ENCODE measurements at regions not wholly inside any gene's neighbourhood (a gene's known extent, or its start where the extent isn't known, plus 50 kb on each side); places are given as distances from the start of the nearest gene placed in this dataset.

DNA sequence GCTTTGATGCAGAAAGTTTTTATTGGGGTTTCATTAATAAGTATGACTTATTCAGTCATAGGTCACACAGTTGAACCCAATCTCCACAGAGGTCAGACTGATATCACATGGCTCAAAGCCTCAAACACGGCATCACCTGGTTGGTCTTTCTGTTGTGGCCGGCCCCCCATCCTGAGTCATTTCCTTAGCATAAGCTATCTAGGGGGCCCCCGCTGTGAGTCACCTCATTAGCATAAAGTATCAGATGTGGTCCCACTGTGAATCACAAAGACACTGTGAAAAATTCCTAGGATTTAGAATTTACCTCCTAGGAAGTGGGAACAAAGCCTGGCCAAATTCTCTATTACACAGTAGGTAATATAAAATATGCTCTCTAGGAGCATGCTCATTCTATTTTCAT lies 502.2 kb downstream of the PYDC2 start:
- TF ChIP-seq, protein P1, sequence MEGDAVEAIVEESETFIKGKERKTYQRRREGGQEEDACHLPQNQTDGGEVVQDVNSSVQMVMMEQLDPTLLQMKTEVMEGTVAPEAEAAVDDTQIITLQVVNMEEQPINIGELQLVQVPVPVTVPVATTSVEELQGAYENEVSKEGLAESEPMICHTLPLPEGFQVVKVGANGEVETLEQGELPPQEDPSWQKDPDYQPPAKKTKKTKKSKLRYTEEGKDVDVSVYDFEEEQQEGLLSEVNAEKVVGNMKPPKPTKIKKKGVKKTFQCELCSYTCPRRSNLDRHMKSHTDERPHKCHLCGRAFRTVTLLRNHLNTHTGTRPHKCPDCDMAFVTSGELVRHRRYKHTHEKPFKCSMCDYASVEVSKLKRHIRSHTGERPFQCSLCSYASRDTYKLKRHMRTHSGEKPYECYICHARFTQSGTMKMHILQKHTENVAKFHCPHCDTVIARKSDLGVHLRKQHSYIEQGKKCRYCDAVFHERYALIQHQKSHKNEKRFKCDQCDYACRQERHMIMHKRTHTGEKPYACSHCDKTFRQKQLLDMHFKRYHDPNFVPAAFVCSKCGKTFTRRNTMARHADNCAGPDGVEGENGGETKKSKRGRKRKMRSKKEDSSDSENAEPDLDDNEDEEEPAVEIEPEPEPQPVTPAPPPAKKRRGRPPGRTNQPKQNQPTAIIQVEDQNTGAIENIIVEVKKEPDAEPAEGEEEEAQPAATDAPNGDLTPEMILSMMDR (IDR thresholded peaks at IDR 0.05; ENCODE audit: insufficient read depth, low read depth, low read length) = no peak
- no peak for TF ChIP-seq EZH2 (IDR thresholded peaks at IDR 0.05; ENCODE audit: insufficient read depth, low read length)
